ENCODE measurements at regions not wholly inside any gene's neighbourhood (a gene's known extent, or its start where the extent isn't known, plus 50 kb on each side); places are given as distances from the start of the nearest gene placed in this dataset.

- no peak for TF ChIP-seq CTCF (conservative IDR thresholded peaks at IDR 0.05; ENCODE audit: low read length)
- no peak for TF ChIP-seq EZH2phosphoT487 (IDR thresholded peaks at IDR 0.05; ENCODE audit: borderline replicate concordance, low read depth, low read length)
Observed at GRCh38 chr2:176746411-176746810, 466.2 kb upstream of the HNRNPA3 start.
